ENCODE measurements at regions not wholly inside any gene's neighbourhood (a gene's known extent, or its start where the extent isn't known, plus 50 kb on each side); places are given as distances from the start of the nearest gene placed in this dataset.

DNA sequence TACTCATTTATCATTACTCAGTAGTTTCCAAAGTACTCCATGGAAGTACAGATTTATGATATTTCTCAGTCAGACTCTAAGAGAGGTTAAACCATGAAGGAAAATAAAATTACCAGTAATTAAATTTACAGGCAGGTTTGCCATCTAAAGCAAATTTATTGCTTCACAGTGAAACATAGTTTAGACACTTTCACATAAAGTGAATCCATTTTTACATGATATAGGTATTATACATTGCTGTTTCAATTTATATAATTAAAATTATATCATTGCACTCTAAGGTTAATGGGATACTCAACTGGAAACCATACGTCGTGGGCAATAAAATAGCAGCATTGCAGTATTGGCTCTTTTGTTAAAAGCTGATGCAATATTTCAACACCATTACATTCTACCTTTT, 202.8 kb downstream of the SLIT2 start:
- ATAC-seq (replicated peaks in 1 of 2) (no peak), DNase-seq (no peak)
- no peaks in the 10 kb centered on the region for H3K27me3 Mint-ChIP-seq (ENCODE audit: low read depth)
- no peaks in the 10 kb centered on the region for H3K36me3 Mint-ChIP-seq (ENCODE audit: insufficient read depth in 2 of 2)
- H3K9me3 Mint-ChIP-seq = peaks cover 2% of the 10 kb centered on the region in 2 donors
- no peak overlapping the region for H3K27ac Mint-ChIP-seq
- H3K4me3 Mint-ChIP-seq = no peak overlapping the region
- no peaks in the 10 kb centered on the region for H3K4me1 Mint-ChIP-seq (ENCODE audit: low read depth)

- DNase-seq = no peak
- H3K36me3 Mint-ChIP-seq (ENCODE audit: insufficient read depth in 2 of 2) = no peaks in the 10 kb centered on the region
- peaks cover 2% of the 10 kb centered on the region in 2 donors for H3K9me3 Mint-ChIP-seq
- no peak overlapping the region for H3K27ac Mint-ChIP-seq
- H3K4me3 Mint-ChIP-seq = no peak overlapping the region
- no peaks in the 10 kb centered on the region for H3K27me3 Mint-ChIP-seq (ENCODE audit: low read depth)
- no peak for ATAC-seq (replicated peaks in 1 of 2)
- H3K4me1 Mint-ChIP-seq (ENCODE audit: low read depth) = no peaks in the 10 kb centered on the region
Measured at GRCh38 chr4:20456407-20456806, 204.7 kb downstream of the SLIT2 start.

DNA sequence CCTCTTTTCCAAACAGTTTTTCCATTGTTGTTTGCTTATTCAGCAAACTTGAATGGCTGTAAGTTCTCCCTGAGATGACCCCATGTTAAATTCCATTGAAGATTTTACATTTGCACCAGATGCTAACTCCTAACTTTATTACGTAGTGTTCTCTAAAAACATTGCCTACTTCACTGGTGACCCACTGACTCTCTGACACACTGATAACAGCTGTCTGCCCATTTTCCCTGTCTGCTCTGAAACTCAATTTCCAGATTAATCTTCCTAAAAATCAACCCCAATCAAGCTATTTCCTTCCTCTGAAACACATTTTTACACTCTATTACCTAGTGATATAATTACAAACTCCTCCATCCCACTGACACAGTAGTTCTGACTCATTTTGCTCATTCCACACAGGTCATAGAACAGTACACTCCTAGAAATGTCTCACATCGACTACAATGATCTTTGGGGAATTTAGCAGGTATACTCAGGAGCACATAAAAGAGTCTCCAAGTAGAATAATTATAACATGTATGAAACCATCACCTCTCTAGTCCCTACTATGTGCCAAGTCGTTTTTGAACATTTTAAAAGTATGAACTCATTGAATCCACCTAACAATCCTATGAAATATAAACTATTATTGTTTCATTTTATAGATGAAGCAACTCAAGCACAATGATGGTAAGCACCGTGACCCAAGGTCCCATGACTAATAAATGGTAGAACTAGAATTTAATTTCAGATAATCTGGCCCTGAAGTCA, 210.9 kb downstream of the SLIT2 start:
- no peak for ATAC-seq (replicated peaks in 1 of 2)
- no peak for DNase-seq
- Mint-ChIP-seq H3K4me1 (ENCODE audit: low read depth) (no peaks in the 10 kb centered on the region), H3K4me3 (no peak overlapping the region), H3K27me3 (ENCODE audit: low read depth) (no peaks in the 10 kb centered on the region), H3K27ac (no peak overlapping the region), H3K9me3 (no peaks in the 10 kb centered on the region), H3K36me3 (ENCODE audit: insufficient read depth in 2 of 2) (no peaks in the 10 kb centered on the region)

- Mint-ChIP-seq H3K4me3 (no peak overlapping the region), H3K27me3 (ENCODE audit: low read depth) (no peaks in the 10 kb centered on the region), H3K4me1 (ENCODE audit: low read depth) (no peaks in the 10 kb centered on the region), H3K36me3 (ENCODE audit: insufficient read depth in 2 of 2) (no peaks in the 10 kb centered on the region), H3K9me3 (no peaks in the 10 kb centered on the region), H3K27ac (no peak overlapping the region)
- no peak for DNase-seq
- no peak for ATAC-seq (replicated peaks in 1 of 2)
Measured at GRCh38 chr4:20463176-20463430, 211.4 kb downstream of the SLIT2 start.

GRCh38 chr4:20464381-20464780, 212.7 kb downstream of the SLIT2 start:
- H3K4me3 Mint-ChIP-seq = no peak overlapping the region
- H3K36me3 Mint-ChIP-seq (ENCODE audit: insufficient read depth in 2 of 2) = no peaks in the 10 kb centered on the region
- no peaks in the 10 kb centered on the region for H3K27me3 Mint-ChIP-seq (ENCODE audit: low read depth)
- DNase-seq = no peak
- no peak overlapping the region for H3K27ac Mint-ChIP-seq
- ATAC-seq (replicated peaks in 1 of 2) = no peak
- no peaks in the 10 kb centered on the region for H3K9me3 Mint-ChIP-seq
- H3K4me1 Mint-ChIP-seq (ENCODE audit: low read depth) = no peaks in the 10 kb centered on the region

DNA sequence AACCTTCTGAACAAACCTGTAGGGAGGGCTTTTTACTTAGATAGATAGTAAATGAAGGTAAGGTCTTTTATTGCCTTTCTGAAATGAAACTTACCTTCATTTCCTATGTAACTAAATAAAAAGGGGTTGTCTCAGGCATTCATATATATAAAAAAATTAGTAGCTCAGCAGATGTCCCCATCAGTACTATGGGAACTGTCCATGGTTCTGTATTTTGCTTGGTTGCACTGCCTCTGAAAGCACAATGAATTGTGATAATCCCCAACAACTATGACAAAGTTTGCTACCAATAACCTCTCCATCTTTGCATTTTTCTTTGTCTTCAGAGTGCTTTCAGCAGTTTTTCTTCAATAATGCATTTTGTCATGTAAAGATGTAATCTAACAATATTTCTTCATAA, 222.4 kb downstream of the SLIT2 start:
- no peak overlapping the region for H3K27ac Mint-ChIP-seq
- H3K9me3 Mint-ChIP-seq = peaks cover 0 to 3% of the 10 kb centered on the region in 2 donors
- ATAC-seq (replicated peaks in 1 of 2) (no peak), DNase-seq (no peak)
- H3K27me3 Mint-ChIP-seq (ENCODE audit: low read depth) = no peaks in the 10 kb centered on the region
- H3K4me1 Mint-ChIP-seq (ENCODE audit: low read depth) = no peaks in the 10 kb centered on the region
- no peak overlapping the region for H3K4me3 Mint-ChIP-seq
- H3K36me3 Mint-ChIP-seq (ENCODE audit: insufficient read depth in 2 of 2) = no peaks in the 10 kb centered on the region

DNA sequence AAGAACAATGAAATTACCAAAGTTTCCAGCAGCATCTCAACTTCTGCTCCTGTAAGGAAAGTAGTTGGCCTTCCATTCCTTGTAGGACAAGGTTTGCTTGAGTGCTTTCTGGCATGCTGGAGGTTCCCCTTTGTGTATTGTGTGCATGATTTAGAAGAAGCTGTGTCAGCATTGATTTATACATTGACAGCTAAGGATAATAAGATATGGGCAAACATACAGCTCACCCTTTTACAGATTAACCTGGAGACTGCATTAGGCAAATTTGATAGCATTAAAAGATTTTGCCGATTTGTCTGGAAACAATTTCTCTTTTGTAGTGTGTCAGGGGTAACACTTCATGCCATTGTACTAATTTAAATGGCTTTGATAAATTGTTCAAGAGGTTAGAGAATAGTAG, 221.8 kb upstream of the PACRGL start:
- no peaks in the 10 kb centered on the region for H3K27me3 Mint-ChIP-seq (ENCODE audit: low read depth)
- no peaks in the 10 kb centered on the region for H3K36me3 Mint-ChIP-seq (ENCODE audit: insufficient read depth in 2 of 2)
- H3K4me1 Mint-ChIP-seq (ENCODE audit: low read depth) = no peaks in the 10 kb centered on the region
- ATAC-seq (replicated peaks in 1 of 2) (no peak), DNase-seq (no peak)
- peaks cover 0 to 3% of the 10 kb centered on the region in 2 donors for H3K9me3 Mint-ChIP-seq
- H3K27ac Mint-ChIP-seq = no peak overlapping the region
- no peak overlapping the region for H3K4me3 Mint-ChIP-seq

- no peaks in the 10 kb centered on the region for H3K36me3 Mint-ChIP-seq (ENCODE audit: insufficient read depth in 2 of 2)
Measured at GRCh38 chr4:20480165-20480947, 219.9 kb upstream of the PACRGL start.

GRCh38 chr4:20483416-20483815, 216.8 kb upstream of the PACRGL start:
- ATAC-seq (replicated peaks in 1 of 2) (no peak), DNase-seq (no peak)
- Mint-ChIP-seq H3K27me3 (ENCODE audit: low read depth) (no peaks in the 10 kb centered on the region), H3K4me3 (no peak overlapping the region), H3K36me3 (ENCODE audit: insufficient read depth in 2 of 2) (no peaks in the 10 kb centered on the region), H3K4me1 (ENCODE audit: low read depth) (no peaks in the 10 kb centered on the region), H3K27ac (no peak overlapping the region), H3K9me3 (no peaks in the 10 kb centered on the region)

More at GRCh38 chr4:20480165-20480947, 219.9 kb upstream of the PACRGL start:
- H3K27me3 Mint-ChIP-seq (ENCODE audit: low read depth) = no peaks in the 10 kb centered on the region
- H3K27ac Mint-ChIP-seq = no peak overlapping the region
- DNase-seq (no peak), ATAC-seq (replicated peaks in 1 of 2) (no peak)
- H3K4me1 Mint-ChIP-seq (ENCODE audit: low read depth) = no peaks in the 10 kb centered on the region
- no peak overlapping the region for H3K4me3 Mint-ChIP-seq
- H3K9me3 Mint-ChIP-seq = no peaks in the 10 kb centered on the region

DNA sequence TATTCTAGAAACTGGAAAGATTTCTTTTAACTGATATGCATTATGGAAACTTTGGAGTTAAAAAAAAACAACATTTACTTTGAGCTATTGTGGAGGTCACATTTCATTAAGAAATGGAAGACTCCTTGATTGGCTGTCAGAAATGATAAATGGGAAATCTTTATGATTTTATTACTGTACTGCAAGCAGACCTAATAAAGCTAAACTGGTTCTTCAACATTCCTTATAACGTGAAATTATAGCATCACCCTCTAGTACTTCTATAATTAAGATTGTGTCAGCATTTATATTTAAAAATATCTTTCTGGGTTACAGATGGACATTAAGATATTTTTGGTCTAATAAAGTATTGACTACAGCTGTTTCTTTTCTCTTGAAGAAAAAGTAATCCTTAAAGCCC, 213.8 kb upstream of the PACRGL start:
- Mint-ChIP-seq H3K27ac (no peak overlapping the region), H3K9me3 (no peaks in the 10 kb centered on the region), H3K4me1 (ENCODE audit: low read depth) (no peaks in the 10 kb centered on the region), H3K36me3 (ENCODE audit: insufficient read depth in 2 of 2) (no peaks in the 10 kb centered on the region), H3K4me3 (no peak overlapping the region), H3K27me3 (ENCODE audit: low read depth) (no peaks in the 10 kb centered on the region)
- no peak for ATAC-seq (replicated peaks in 1 of 2)
- DNase-seq = no peak

GRCh38 chr4:20487446-20487845, 212.8 kb upstream of the PACRGL start:
- H3K9me3 Mint-ChIP-seq = no peaks in the 10 kb centered on the region
- DNase-seq (no peak), ATAC-seq (replicated peaks in 1 of 2) (no peak)
- no peaks in the 10 kb centered on the region for H3K36me3 Mint-ChIP-seq (ENCODE audit: insufficient read depth in 2 of 2)
- no peaks in the 10 kb centered on the region for H3K27me3 Mint-ChIP-seq (ENCODE audit: low read depth)
- no peaks in the 10 kb centered on the region for H3K4me1 Mint-ChIP-seq (ENCODE audit: low read depth)
- no peak overlapping the region for H3K27ac Mint-ChIP-seq
- H3K4me3 Mint-ChIP-seq = no peak overlapping the region

DNA sequence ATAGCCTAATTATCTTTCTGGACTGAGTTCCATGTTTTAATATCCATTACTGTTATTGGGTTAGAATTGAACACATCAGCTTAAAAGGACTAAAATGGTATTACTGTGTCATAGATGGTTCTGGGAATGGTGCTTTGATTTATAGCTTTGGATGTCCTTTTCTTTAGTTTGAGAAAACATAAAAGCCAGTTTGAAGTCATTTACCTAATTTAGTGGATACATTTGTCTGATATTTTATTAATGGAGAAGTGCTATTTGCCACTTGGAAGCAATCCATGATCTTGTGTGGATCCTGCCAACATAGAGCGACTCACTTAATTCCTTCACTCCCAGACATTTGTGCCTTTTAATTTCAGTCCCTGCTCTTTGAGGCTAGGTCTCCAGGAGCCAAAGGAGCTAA, 212.4 kb upstream of the PACRGL start:
- H3K4me1 Mint-ChIP-seq (ENCODE audit: low read depth) = no peaks in the 10 kb centered on the region
- H3K27me3 Mint-ChIP-seq (ENCODE audit: low read depth) = no peaks in the 10 kb centered on the region

GRCh38 chr4:20490734-20491133, 209.5 kb upstream of the PACRGL start:
- Mint-ChIP-seq H3K36me3 (ENCODE audit: insufficient read depth in 2 of 2) (no peaks in the 10 kb centered on the region), H3K4me1 (ENCODE audit: low read depth) (no peaks in the 10 kb centered on the region), H3K27me3 (ENCODE audit: low read depth) (no peaks in the 10 kb centered on the region), H3K9me3 (peaks cover 0 to 7% of the 10 kb centered on the region in 2 donors), H3K27ac (no peak overlapping the region), H3K4me3 (no peak overlapping the region)
- ATAC-seq (replicated peaks in 1 of 2) (no peak), DNase-seq (no peak)

More for the DNA sequence above, 212.4 kb upstream of the PACRGL start:
- H3K27ac Mint-ChIP-seq = no peak overlapping the region
- H3K36me3 Mint-ChIP-seq (ENCODE audit: insufficient read depth in 2 of 2) = no peaks in the 10 kb centered on the region
- ATAC-seq (replicated peaks in 1 of 2) = no peak
- H3K4me3 Mint-ChIP-seq = no peak overlapping the region
- no peak for DNase-seq
- peaks cover 0 to under 1% of the 10 kb centered on the region in 2 donors for H3K9me3 Mint-ChIP-seq

Measured in activated T-cell treated with anti-CD3 and anti-CD28 coated beads, Interleukin-2, amount 50 U/mL, for 72 hours (primary cell).